ENCODE measurements at regions not wholly inside any gene's neighbourhood (a gene's known extent, or its start where the extent isn't known, plus 50 kb on each side); places are given as distances from the start of the nearest gene placed in this dataset.

- DNase-seq (ENCODE audit: low read depth in 2 of 2) = no peak
These were observed 1060.5 kb downstream of the DIAPH3 start for GRCh38 chr13:59103004-59103768.

- DNase-seq (ENCODE audit: low read depth in 2 of 2) = no peak
These were observed 1052.0 kb downstream of the DIAPH3 start for GRCh38 chr13:59111751-59112171.

GRCh38 chr13:59112221-59112718 is 1051.5 kb downstream of the DIAPH3 start:
- no peak for DNase-seq (ENCODE audit: low read depth in 2 of 2)

DNA sequence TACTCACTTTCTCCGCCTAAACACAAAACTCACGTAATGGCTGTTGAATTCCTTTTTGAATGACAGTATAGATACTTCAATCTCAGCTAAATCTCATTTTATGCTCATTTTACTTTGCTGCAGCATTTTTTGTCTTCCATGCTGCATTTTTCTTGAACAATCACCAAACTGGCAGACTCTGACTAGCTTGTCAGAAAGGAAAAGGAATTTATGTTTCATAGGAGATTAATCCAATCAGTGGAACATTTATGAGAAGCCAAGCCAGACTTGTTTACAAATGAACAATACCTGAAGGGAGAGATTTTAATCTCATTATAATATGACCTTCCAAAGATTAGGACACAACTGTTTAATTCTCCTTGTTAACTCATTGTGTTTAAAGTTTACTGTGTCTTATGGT is 1044.3 kb downstream of the DIAPH3 start:
- DNase-seq (ENCODE audit: low read depth in 2 of 2) = no peak

DNA sequence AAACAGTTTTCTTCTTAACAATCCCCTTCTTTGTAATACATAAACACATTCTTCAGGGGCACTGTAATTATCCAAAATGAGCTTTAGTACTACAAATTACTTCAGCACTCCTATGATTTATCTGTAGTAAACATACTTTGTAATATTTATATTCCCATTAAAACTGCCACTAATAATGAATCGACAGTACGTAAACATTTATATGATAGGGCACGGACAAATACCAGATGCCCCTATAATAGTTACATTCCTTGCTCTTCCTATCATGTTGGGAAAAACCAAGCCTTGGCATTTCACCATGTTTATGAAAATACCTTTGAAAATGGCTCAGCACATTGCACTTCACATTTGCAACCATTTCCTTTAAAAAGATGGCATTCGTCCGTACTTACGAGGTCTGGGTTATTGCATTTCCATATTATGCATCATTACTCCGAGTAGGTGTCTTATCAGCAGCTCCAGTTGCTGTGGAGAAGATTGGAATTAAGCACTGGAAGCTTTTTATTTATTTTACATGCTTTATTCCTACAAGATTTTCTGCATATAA is 1043.4 kb downstream of the DIAPH3 start:
- DNase-seq (ENCODE audit: low read depth in 2 of 2) = no peak

GRCh38 chr13:59121507-59121906 is 1042.2 kb downstream of the DIAPH3 start:
- no peak for DNase-seq (ENCODE audit: low read depth in 2 of 2)

- no peak for DNase-seq (ENCODE audit: low read depth in 2 of 2)
These were observed 1037.3 kb downstream of the DIAPH3 start for GRCh38 chr13:59126474-59126873.

DNA sequence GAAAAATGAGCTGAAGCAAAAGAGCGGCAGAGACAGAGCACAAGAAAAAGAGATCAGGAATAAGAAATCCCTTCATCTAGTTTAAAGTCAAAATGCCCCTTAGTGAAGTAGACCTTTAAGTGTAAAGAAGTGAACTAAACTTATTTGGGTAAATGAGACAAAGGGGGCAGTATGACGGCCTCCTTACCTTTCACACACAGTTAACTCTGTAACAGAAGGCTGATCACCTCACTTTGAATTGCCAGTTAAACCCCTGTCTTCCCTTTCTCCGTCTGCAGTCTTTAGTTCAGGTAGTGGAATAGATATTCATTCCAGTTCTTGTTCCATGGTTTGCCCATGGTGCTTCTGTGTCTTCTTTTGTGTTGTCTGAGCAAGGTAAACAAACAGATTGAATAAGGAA is 1029.8 kb downstream of the DIAPH3 start:
- no peak for DNase-seq (ENCODE audit: low read depth in 2 of 2)

GRCh38 chr13:59144700-59145099 is 1019.0 kb downstream of the DIAPH3 start:
- no peak for DNase-seq (ENCODE audit: low read depth in 2 of 2)

DNA sequence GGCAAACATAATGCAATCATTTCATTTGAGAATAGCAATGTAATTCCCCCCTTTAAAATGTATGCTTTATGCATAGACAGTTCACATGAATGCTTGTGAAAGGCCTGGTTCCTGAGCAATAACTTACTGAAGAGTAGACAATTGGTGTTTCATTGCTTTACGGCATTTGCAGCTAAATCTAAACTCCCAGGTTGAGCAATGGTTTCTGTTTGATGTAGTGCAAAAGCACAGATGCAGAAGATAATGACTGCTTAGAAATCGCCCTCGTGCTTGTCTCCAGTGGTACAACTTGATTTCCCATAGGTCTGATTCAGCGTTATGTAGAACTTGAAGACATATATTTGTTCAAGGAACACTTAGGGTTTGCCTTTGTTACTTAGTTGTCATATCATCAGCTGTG is 1018.3 kb downstream of the DIAPH3 start:
- DNase-seq (ENCODE audit: low read depth in 2 of 2) = no peak

DNA sequence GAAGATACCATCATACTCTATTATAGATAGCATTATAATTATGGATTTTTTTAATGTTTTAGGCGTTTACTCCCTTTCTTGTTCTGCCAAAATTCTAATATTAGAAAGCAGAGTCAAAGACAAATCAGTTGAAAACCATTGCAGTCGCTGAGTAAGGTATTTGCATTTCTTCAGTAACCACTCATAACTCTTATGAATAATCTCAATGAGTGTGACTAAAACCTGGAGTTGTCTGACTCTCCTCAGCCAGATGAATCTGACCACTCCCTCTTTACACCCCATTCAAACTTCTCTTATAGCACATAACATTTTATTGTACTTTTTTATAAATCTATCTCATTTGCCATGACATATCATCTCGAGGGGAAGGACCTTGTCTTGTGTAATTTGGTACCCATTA is 1006.5 kb downstream of the DIAPH3 start:
- no peak for DNase-seq (ENCODE audit: low read depth in 2 of 2)

GRCh38 chr13:59166174-59166573 is 997.6 kb downstream of the DIAPH3 start:
- DNase-seq (ENCODE audit: low read depth in 2 of 2) = no peak

DNA sequence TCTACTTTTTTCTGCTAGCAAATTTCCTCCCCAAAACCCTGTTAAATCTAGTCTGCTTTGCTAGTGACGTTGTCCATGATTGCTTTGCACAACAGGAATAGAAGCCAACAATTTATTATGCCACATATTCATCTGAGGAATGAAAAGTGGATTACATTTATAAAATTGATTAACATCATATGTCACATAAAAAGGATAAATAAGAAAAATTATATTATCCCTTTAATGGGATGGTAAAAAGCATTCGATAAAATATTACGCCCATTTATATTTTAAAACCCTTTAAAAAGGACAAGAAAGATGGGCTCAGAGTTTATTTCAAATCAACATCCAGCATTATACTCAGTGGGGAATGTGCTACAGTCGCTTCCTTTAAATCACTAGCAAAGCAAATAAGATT is 991.7 kb downstream of the DIAPH3 start:
- no peak for DNase-seq (ENCODE audit: low read depth in 2 of 2)

- DNase-seq (ENCODE audit: low read depth in 2 of 2) = no peak
These were observed 987.0 kb downstream of the DIAPH3 start for GRCh38 chr13:59176775-59177174.

DNA sequence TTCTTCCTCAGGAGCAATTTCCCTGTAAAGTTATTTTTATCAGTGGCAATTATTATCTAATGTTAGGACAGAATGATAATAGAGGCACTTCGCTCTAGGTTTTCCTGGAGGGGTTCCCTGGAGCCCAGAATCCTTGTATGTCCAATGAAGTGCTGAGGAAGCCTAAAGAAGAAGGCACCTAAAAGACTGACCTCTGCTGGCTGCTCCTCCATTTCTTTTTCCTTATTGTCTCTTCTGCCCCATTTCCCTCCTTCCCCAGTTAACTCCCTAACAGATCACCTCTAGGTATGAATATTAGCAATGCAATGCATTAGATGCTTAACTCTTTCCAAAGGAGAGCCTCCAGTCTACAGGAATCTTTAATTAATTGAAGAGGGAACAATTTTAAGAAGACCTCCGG is 985.4 kb downstream of the DIAPH3 start:
- no peak for DNase-seq (ENCODE audit: low read depth in 2 of 2)

- no peak for DNase-seq (ENCODE audit: low read depth in 2 of 2)
These were observed 981.5 kb downstream of the DIAPH3 start for GRCh38 chr13:59182241-59182640.

- DNase-seq (ENCODE audit: low read depth in 2 of 2) = no peak
These were observed 966.3 kb downstream of the DIAPH3 start for GRCh38 chr13:59197397-59197796.

- no peak for DNase-seq (ENCODE audit: low read depth in 2 of 2)
These were observed 961.9 kb downstream of the DIAPH3 start for GRCh38 chr13:59201841-59202240.

- DNase-seq (ENCODE audit: low read depth in 2 of 2) = no peak
These were observed 959.9 kb downstream of the DIAPH3 start for GRCh38 chr13:59203855-59204254.

DNA sequence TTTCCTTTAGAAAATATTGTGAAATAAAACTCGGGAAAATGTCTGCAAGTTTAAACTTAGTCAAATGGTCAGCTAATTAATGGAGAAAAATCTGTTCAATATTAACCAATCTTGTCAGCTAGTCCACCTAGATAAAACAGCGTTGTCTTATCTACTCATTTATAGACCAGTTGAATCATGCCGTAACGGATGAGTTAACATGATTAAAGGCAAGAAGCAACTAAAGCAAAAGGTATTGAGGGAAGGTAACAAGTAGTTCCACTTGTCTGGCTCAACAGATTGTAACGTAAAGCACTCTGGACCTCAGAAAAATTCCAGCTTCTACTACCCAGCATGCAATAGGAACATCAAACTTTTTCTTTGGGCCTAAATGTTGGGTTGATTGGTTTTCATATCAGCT is 958.2 kb downstream of the DIAPH3 start:
- DNase-seq (ENCODE audit: low read depth in 2 of 2) = no peak

DNA sequence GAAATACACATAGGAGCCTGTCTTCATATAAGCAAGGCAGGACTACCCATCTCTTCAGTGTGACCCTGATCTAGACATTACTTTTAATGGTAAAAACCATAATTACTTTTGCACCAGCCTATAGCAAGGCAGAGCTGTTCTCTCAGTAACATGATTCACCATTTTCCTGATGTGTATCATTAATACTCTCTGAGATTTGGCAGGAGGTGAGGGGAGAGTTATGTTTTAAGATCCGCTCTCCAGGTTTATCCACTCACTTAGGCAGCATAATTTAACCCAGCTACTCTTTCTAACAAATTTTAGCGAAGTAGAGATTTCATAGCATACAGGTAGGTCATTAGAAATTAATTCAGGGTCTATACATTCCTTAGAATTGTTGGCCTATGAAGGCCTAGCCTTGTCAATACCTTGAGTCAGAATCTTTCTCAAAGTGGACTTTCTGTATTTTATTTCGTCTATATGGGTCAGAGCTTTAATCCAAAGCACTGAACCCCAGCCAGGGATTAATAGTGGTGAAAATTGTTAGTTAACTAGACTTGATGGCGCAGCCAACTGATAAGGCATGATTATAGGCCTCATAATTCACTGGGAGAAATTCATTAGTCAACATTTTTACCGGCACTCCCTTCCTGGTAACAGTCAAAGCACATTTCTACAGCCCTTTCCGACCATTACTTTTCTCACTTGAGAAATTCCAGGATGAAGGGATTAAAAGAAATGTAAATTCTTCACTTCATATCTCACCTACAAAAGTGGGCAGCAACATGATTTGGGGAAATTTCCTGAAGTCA is 955.1 kb downstream of the DIAPH3 start:
- DNase-seq (ENCODE audit: low read depth in 2 of 2) = no peak

- DNase-seq (ENCODE audit: low read depth in 2 of 2) = no peak
These were observed 953.2 kb downstream of the DIAPH3 start for GRCh38 chr13:59210543-59210942.

DNA sequence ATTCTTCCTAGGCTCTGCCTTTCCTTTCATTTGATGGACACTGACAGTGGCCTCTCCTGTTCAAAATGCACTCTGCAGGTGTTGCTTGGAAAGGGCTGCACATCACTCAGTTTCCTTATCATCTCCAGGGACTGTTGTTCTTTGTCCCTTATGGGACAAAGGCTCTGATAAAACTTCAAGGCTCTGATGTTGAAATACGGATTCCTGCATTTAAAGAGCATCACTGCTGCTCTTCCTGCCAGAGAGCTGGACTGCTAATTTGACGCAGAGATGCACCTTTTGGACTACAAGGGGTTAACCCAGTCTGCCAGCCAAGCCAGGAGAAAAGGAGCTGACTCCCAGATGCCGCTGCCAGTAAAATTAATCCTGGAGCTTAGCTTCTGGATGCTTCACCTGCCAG is 952.1 kb downstream of the DIAPH3 start:
- DNase-seq (ENCODE audit: low read depth in 2 of 2) = no peak

All from stimulated activated CD8-positive, alpha-beta memory T cell treated with anti-CD3 and anti-CD28 coated beads, Interleukin-7, amount 100 ng/mL, for 4 hours (primary cell).